ENCODE measurements at regions not wholly inside any gene's neighbourhood (a gene's known extent, or its start where the extent isn't known, plus 50 kb on each side); places are given as distances from the start of the nearest gene placed in this dataset.

DNA sequence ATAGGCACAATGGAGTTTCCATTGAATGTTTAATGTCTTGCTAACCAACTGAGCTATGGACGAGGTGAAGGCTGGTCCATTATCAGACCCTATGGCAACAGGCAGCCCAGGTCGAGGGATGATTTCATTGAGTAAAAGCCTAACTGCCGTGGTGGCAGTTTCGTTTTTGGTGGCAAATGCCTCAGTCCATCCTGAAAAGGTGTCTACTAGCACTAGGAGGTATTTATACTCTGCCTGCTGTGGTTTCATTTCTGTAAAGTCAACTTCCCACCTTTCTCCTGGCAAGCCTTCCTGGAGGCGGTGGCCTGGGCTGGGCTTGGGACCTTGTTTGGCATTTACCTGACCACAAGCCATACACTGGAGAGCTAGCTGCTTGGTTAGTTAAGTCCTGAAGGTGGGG is 75.8 kb downstream of the PRR15 start:
- Mint-ChIP-seq H3K27me3 (no peaks in the 10 kb centered on the region), H3K9me3 (ENCODE audit: insufficient read depth) (no peaks in the 10 kb centered on the region), H3K4me3 (no peak overlapping the region), H3K4me1 (no peaks in the 10 kb centered on the region), H3K27ac (no peak overlapping the region)
- H3K36me3 ChIP-seq (replicated peaks in 1 of 2; ENCODE audit: control extremely low read depth in 1 of 2, control insufficient read depth in 1 of 2, extremely low read depth in 1 of 2, insufficient read depth in 2 of 2, low read length in 1 of 2), result no peaks in the 10 kb centered on the region
- ChIA-PET POLR2A (no interaction called here), CTCF (no interaction called here)
- ATAC-seq (ENCODE audit: low read depth) (no peak), DNase-seq (no peak)
- H3K79me2 ChIP-seq (ENCODE audit: control insufficient read depth, insufficient read depth, low read length), result no peaks in the 10 kb centered on the region
- no peak overlapping the region for H3K4me2 ChIP-seq (replicated peaks; ENCODE audit: low read depth, low read length, poor library complexity, severe bottlenecking)
- no peaks in the 10 kb centered on the region for H3K4me1 ChIP-seq (ENCODE audit: control insufficient read depth in 2 of 2, insufficient read depth in 2 of 2, low read length in 2 of 2)
- H3K27ac ChIP-seq (ENCODE audit: low read length in 2 of 2), result no peak overlapping the region
- H3K4me3 ChIP-seq (ENCODE audit: control extremely low read depth in 1 of 5, extremely low read depth in 1 of 5, insufficient read depth in 1 of 5, low read depth in 2 of 5, low read length in 4 of 5), result no peak overlapping the region
- no peaks in the 10 kb centered on the region for H4K20me1 ChIP-seq (ENCODE audit: control insufficient read depth, insufficient read depth, low read length, poor library complexity, severe bottlenecking)
- no peaks in the 10 kb centered on the region for H3K9me3 ChIP-seq (ENCODE audit: control extremely low read depth in 1 of 3, control insufficient read depth in 2 of 3, insufficient read depth in 1 of 3, low read length in 2 of 3)
- TF ChIP-seq EZH2 (IDR thresholded peaks at IDR 0.05; ENCODE audit: borderline replicate concordance, insufficient read depth, low read depth, low read length, poor library complexity, severe bottlenecking), result no peak
- TF ChIP-seq, protein P1, sequence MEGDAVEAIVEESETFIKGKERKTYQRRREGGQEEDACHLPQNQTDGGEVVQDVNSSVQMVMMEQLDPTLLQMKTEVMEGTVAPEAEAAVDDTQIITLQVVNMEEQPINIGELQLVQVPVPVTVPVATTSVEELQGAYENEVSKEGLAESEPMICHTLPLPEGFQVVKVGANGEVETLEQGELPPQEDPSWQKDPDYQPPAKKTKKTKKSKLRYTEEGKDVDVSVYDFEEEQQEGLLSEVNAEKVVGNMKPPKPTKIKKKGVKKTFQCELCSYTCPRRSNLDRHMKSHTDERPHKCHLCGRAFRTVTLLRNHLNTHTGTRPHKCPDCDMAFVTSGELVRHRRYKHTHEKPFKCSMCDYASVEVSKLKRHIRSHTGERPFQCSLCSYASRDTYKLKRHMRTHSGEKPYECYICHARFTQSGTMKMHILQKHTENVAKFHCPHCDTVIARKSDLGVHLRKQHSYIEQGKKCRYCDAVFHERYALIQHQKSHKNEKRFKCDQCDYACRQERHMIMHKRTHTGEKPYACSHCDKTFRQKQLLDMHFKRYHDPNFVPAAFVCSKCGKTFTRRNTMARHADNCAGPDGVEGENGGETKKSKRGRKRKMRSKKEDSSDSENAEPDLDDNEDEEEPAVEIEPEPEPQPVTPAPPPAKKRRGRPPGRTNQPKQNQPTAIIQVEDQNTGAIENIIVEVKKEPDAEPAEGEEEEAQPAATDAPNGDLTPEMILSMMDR (IDR thresholded peaks at IDR 0.05), result no peak
- H3K9ac ChIP-seq (ENCODE audit: low read length), result no peak overlapping the region
- WGBS (ENCODE audit: insufficient coverage), result 81% methylated on average over 4 of the region's 5 CpGs
- no peak overlapping the region for H2AFZ ChIP-seq (ENCODE audit: insufficient read depth, low read depth, low read length, poor library complexity, severe bottlenecking)
- intact Hi-C loops (cut with micrococcal nuclease), result no loop called here
- no peaks in the 10 kb centered on the region for H3K27me3 ChIP-seq (replicated peaks in 1 of 4; ENCODE audit: control extremely low read depth in 1 of 4, control insufficient read depth in 3 of 4, insufficient read depth in 4 of 4, low read length in 3 of 4)

DNA sequence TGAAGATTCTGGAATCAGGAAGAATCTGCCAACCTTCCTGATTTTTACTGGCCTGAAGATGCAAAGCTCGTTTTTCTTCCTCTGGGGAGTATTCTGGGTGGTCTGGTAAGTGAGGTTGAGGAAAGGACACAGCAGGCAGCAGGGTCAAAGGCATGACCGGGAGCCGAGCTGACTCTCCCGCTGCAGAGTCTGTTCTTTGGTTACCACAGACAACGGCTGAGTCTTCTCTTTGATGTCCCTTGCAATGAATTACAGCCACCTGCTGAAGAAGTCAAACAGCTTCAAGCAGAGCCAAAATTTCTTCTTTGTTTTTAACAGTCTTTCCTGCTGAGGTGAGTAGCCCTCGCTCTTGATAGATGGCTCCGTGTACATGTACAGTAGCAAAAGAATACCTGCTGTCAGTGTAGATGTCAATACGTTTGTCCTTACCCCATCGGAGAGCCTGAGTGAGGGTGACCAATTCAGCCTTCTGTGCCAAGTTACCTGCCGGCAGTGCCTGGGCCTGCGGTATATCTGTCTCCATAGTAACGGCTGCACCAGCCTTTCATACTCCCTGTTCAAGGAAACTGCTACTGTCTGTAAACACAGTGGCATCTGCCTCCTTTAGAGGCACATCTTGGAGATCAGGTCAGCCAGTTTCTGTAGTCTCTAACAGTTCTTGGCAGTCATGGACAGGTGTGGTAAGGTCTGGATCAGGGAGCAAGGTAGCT is 76.4 kb downstream of the PRR15 start:
- Histone ChIP-seq H3K79me2 (ENCODE audit: control insufficient read depth, insufficient read depth, low read length) (no peaks in the 10 kb centered on the region), H3K9ac (ENCODE audit: low read length) (no peak overlapping the region), H3K9me3 (ENCODE audit: control extremely low read depth in 1 of 3, control insufficient read depth in 2 of 3, insufficient read depth in 1 of 3, low read length in 2 of 3) (no peaks in the 10 kb centered on the region), H2AFZ (ENCODE audit: insufficient read depth, low read depth, low read length, poor library complexity, severe bottlenecking) (no peak overlapping the region), H4K20me1 (ENCODE audit: control insufficient read depth, insufficient read depth, low read length, poor library complexity, severe bottlenecking) (no peaks in the 10 kb centered on the region), H3K27ac (ENCODE audit: low read length in 2 of 2) (no peak overlapping the region), H3K4me1 (ENCODE audit: control insufficient read depth in 2 of 2, insufficient read depth in 2 of 2, low read length in 2 of 2) (no peaks in the 10 kb centered on the region), H3K27me3 (replicated peaks in 1 of 4; ENCODE audit: control extremely low read depth in 1 of 4, control insufficient read depth in 3 of 4, insufficient read depth in 4 of 4, low read length in 3 of 4) (no peaks in the 10 kb centered on the region), H3K36me3 (replicated peaks in 1 of 2; ENCODE audit: control extremely low read depth in 1 of 2, control insufficient read depth in 1 of 2, extremely low read depth in 1 of 2, insufficient read depth in 2 of 2, low read length in 1 of 2) (no peaks in the 10 kb centered on the region), H3K4me2 (replicated peaks; ENCODE audit: low read depth, low read length, poor library complexity, severe bottlenecking) (no peak overlapping the region), H3K4me3 (ENCODE audit: control extremely low read depth in 1 of 5, extremely low read depth in 1 of 5, insufficient read depth in 1 of 5, low read depth in 2 of 5, low read length in 4 of 5) (no peak overlapping the region)
- ATAC-seq (ENCODE audit: low read depth) (no peak), DNase-seq (no peak)
- Mint-ChIP-seq H3K9me3 (ENCODE audit: insufficient read depth) (no peaks in the 10 kb centered on the region), H3K4me1 (no peaks in the 10 kb centered on the region), H3K27ac (no peak overlapping the region), H3K4me3 (no peak overlapping the region), H3K27me3 (no peaks in the 10 kb centered on the region)
- intact Hi-C loops (cut with micrococcal nuclease), result no loop called here
- TF ChIP-seq EZH2 (IDR thresholded peaks at IDR 0.05; ENCODE audit: borderline replicate concordance, insufficient read depth, low read depth, low read length, poor library complexity, severe bottlenecking), result no peak
- TF ChIP-seq, protein P1 (IDR thresholded peaks at IDR 0.05), result no peak
- WGBS (ENCODE audit: insufficient coverage), result 93% methylated on average over 12 of the region's 12 CpGs
- CTCF ChIA-PET, result no interaction called here
- POLR2A ChIA-PET, result no interaction called here
